ENCODE measurements at regions not wholly inside any gene's neighbourhood (a gene's known extent, or its start where the extent isn't known, plus 50 kb on each side); places are given as distances from the start of the nearest gene placed in this dataset.

- DNase-seq (ENCODE audit: low read depth in 2 of 2), result no peak
These were observed 690.0 kb upstream of the PIK3C3 start for GRCh38 chr18:41265047-41265446.

DNA sequence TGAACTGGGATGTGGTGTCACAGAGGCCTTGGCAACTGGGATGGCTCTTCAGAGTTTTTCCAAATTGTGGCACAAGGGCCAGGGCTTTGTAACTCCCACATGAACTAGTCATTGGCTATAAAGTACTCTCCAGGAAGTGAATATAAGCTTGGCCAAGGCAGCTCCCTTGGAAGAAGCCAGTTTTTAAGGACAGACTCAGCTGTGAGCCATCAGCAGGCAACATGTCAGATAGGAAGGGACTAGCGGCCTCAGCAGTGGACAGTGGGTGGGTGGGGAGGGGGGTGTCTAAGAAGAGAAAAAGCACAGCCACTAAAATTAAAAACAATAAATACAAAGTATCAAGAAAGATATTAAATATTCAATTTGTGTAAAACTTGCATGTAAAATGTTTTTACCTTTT is 691.1 kb upstream of the PIK3C3 start:
- DNase-seq (ENCODE audit: low read depth in 2 of 2), result no peak

DNA sequence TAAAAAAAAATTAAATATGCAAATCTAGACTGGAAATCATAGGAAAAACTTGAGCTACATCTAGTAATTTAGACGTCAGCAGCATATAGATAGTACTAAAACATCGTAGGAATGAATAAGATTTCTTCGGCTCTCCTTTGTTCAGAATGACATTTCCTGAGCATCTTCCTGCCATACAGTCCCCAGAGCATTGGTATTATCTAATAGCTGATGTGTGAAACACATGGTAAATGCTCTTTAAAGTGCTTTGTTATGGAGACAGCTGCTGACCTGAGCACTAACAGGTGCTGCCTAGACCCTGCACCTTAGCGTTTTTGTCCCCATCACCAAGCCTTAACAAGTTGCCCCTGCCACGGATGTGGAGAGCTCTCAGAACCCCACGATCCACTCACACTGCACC is 692.3 kb upstream of the PIK3C3 start:
- no peak for DNase-seq (ENCODE audit: low read depth in 2 of 2)

DNA sequence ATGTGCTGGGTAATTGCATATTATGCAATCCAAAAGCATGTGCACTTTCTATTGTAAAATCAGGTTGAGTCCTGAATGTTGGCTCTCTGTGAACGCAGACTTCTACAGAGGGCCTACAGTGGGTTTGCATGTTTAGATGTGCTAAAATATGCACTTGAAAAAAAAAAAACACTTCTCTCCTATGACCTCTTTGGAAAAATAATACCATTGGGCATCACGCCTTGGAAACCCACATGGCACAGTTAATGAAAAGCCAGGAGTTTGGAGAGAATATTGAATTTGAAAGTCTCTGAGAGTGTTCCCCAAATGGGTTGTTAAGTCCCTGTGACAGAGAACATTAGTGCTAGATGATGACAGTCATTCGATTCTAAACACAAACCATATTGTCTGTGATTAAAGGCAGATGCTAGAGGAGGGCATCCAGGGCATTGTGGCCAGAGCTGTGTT is 710.4 kb upstream of the PIK3C3 start:
- no peak for DNase-seq (ENCODE audit: low read depth in 2 of 2)

GRCh38 chr18:41237317-41237716 is 717.7 kb upstream of the PIK3C3 start:
- DNase-seq (ENCODE audit: low read depth in 2 of 2), result no peak

DNA sequence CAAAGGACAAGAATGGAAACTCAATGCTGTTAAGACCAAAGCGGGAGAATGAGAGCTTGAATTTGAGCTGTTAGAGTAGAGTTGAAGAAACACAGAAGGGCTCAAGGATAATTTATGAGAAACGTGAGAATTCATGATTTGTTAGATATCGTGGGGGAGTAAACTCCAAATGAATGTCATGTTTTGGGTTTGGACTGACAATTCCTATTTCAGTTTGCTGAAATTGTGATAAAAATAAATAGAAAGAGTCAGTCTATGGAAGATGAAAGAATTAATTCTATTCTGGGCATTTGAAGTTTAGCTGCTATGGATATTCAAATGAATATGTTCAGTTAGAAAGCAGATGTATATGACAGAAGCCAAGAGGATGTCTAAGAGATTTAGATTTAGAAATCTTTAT is 723.4 kb upstream of the PIK3C3 start:
- DNase-seq (ENCODE audit: low read depth in 2 of 2), result no peak

DNA sequence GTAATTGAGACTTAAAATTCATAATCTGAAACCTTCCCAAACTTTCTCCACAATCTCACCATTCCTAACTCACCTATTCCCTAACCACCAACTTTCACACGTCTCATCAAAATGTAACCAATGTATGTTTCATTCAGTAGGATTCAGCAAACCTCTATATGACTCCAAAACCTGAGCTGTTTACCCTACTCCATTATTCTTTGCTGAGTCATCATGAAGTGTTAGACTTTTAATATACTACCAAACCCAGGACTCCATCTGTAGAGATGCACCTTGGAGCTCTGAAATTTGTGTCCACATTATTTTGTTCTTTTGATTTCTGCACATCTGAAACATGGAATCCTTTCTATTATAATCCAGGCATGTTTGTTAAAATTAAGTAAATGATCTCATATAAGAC is 727.0 kb upstream of the PIK3C3 start:
- no peak for DNase-seq (ENCODE audit: low read depth in 2 of 2)

- no peak for DNase-seq (ENCODE audit: low read depth in 2 of 2)
These were observed 728.1 kb upstream of the PIK3C3 start for GRCh38 chr18:41226911-41227310.

DNA sequence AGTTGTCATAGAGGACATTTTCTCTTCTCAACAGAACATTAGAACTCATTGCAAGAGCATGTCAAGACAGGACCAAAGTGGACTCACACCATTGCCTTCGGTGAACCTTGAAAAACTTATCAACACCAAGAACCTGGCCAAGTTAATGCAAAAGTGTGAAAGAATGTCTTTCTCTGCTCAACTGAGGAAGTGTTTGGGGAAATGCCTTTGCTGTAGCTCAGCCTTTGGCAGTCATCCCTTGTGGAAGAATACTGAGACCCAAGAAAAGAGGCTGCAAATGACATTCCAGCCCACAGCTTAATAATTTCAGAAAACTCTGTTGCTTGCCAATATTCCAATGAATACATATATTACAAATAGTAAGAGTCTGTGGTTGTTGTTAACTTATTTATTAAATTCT is 728.8 kb upstream of the PIK3C3 start:
- no peak for DNase-seq (ENCODE audit: low read depth in 2 of 2)

DNA sequence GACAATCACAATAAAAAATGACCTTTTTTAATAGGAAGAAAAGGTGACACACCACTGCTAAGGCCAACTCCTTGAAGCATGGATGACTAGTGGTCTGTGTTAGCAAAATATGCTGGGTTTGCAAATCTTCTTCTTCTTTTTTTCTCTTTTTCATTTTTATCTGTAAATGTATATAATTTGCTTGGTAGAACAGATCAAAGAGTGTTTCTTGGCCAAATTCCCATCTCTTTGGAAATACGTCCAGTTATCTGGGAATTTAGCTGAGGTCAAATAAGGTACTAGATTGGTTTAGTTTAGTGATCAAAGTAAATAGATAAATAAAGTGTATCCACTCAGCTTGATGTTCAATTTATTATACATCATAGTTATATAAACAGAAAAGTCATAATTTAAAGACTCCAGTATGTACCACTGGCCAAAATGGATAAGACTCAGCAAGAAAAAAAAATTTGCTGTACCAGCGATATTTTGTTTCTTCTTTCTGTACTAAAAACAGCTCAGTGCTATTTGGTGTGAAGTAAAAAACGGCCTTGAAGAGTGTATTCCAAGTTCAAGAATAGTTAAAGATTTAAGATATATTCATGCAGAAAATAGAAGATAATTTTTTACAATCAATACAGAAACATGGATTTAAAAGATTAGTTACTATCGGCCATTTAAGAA is 738.6 kb upstream of the PIK3C3 start:
- no peak for DNase-seq (ENCODE audit: low read depth in 2 of 2)

- DNase-seq (ENCODE audit: low read depth in 2 of 2), result no peak
These were observed 747.3 kb upstream of the PIK3C3 start for GRCh38 chr18:41207706-41208105.

DNA sequence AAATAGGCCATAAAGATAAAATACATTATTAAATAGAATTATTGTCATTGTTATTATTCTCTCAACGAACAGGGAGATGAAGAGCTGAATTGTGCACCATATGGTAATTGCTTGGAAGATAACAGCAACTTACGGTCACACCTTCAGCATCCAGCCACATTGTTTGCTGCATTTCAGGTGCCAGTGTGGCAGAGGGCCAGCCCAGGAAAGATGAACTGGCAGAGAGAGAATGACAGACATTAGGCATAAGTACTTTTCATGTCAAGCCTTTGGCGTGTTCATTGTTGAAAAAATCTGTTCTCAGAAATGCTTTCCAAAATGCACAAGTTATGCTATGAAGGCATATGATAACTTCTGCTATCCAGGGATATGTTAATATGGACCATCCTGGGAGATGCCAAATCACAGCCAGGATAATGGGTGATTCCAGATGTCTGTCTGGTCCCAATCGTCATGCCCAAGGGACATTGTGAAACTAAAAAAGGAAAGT is 748.6 kb upstream of the PIK3C3 start:
- no peak for DNase-seq (ENCODE audit: low read depth in 2 of 2)

- no peak for DNase-seq (ENCODE audit: low read depth in 2 of 2)
These were observed 755.8 kb upstream of the PIK3C3 start for GRCh38 chr18:41199212-41199611.

- DNase-seq (ENCODE audit: low read depth in 2 of 2), result no peak
These were observed 757.1 kb upstream of the PIK3C3 start for GRCh38 chr18:41197967-41198366.

- no peak for DNase-seq (ENCODE audit: low read depth in 2 of 2)
These were observed 784.7 kb upstream of the PIK3C3 start for GRCh38 chr18:41170346-41170745.

DNA sequence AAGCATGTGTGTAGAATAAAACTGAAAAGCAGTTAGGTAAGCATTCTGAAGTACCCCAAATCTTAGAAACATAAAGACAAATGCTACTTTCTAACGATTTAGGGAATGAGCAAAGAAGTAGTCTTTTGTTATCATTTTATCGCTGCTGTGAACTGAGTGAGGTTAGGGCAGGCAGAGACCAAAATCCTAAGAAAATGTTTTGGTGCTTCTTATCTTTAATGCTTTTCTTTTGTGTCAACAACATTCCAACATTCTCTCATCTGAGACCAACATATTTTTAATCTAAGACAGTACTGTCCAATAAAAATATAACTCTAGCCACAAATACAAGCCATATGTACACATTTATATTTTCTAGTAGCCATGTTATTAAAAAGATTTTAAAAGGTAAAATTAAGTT is 789.4 kb upstream of the PIK3C3 start:
- no peak for DNase-seq (ENCODE audit: low read depth in 2 of 2)

DNA sequence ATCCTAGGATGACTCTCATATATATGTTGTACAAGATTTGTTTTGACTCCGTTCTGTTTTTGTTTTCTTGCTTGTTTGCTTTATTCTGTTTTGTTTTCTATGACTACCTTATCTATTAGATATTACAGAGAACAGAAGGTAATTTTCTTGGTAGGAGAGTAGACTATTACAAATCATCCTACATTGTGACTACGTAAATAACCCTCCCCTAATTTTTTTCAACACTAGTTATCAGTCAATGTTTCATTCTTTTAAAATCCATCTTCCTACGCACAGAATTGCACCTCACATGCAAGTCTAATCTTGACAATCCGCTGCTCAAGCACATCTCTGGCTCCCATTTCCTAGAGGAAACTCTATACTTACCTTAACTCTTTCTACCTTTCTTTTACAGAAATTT is 792.3 kb upstream of the PIK3C3 start:
- DNase-seq (ENCODE audit: low read depth in 2 of 2), result no peak

- DNase-seq (ENCODE audit: low read depth in 2 of 2), result no peak
These were observed 792.8 kb upstream of the PIK3C3 start for GRCh38 chr18:41162191-41162590.

DNA sequence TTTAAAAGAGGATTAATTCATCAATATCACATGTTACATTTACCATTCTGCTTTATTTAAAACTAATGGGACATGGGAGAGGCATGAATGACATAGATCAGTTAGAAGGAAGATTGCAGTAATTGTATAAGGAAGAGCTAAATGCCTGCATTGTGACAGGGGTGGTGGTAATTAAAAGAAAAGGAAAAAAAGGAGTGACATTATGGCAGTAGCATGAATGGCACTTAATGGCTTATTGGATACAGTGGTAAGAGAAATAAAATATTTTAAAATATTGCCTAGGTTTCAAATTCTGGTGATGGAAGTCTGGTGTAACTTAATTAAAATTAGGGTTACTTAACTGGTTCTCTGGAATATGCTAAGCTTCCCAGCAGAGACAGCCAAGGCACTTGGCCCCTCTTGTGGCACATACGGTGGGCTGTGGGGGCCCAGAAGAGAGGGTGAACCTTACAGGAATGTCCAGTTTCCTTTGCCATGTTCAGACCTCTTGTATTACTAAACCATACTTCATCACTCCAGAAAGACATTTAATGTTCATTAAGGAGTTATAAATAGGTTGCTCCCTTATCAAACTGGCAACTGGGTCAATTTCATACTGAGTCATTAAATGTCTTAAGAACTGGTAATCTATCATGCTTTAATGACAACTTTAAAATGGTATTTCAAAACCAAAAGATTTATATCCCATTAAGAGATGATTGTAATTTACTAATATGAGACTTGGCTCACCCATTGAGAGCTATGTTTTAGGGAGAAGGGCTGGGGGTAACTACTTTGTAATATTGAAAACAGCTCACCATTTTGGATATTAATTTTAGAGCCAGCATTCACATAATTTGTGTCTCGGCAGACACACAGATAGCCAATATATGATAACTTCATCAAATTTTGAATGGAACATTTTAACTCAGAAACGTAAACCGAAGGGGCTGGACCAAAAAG is 798.9 kb upstream of the PIK3C3 start:
- DNase-seq (ENCODE audit: low read depth in 2 of 2), result no peak

GRCh38 chr18:41155025-41155424 is 800.0 kb upstream of the PIK3C3 start:
- DNase-seq (ENCODE audit: low read depth in 2 of 2), result no peak

DNA sequence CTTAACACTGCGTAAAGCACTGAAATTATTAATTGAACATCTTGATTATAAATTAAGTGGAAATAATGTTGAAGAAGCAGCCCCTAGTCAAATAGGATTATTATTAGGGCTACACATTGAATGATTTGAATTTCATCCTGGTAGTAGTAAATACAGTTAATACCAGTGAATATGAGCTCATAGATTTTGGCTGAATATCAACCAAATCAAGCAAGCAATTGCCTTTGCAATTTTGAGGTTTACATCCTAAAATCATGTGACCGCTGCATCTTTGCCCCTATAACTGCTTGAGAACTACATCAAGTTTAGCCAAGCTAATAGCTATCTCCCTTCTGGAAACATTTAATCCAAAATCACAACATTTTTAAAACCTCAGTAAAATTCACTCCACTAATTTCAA is 801.2 kb upstream of the PIK3C3 start:
- no peak for DNase-seq (ENCODE audit: low read depth in 2 of 2)

DNA sequence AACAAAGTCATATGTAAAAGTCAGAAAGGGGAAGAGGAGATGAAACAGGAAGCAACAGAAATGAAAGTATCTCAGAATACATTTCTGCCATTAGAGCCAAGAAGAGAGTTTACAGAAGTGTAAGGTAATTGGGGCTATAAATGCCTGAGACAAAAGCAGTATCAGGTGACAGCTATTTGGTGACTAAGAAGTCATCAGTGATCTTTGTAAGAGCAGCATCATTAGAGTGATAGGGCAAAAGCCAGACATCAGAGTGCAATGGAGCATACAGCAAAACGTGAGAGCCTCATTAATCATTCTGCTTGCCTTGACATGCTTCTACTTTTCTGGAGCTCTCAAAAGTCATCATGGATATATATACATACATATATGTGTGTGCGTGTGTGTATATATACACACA is 804.7 kb upstream of the PIK3C3 start:
- no peak for DNase-seq (ENCODE audit: low read depth in 2 of 2)

- no peak for DNase-seq (ENCODE audit: low read depth in 2 of 2)
These were observed 808.7 kb upstream of the PIK3C3 start for GRCh38 chr18:41146301-41146700.
